ENCODE measurements at regions not wholly inside any gene's neighbourhood (a gene's known extent, or its start where the extent isn't known, plus 50 kb on each side); places are given as distances from the start of the nearest gene placed in this dataset.

GRCh38 chr5:93956006-93956405 is 214.6 kb upstream of the POU5F2 start:
- TF ChIP-seq ZNF687 (IDR thresholded peaks at IDR 0.05) = no peak
- no peak for TF ChIP-seq CTCF (IDR thresholded peaks at IDR 0.05 in 2 of 3, conservative IDR thresholded peaks at IDR 0.05 in 1 of 3; ENCODE audit: control insufficient read depth in 2 of 3, extremely low read depth in 1 of 3, insufficient read depth in 1 of 3, low read depth in 3 of 3, low read length in 3 of 3)
- no peak for TF ChIP-seq ATF7 (IDR thresholded peaks at IDR 0.05; ENCODE audit: low read depth)
- no peak for TF ChIP-seq KAT2A (conservative IDR thresholded peaks at IDR 0.05; ENCODE audit: control insufficient read depth, low read depth, low read length)
- no peak for TF ChIP-seq POLR2A (IDR thresholded peaks at IDR 0.05; ENCODE audit: low read depth, low read length)

Measured in GM12878 (cell line).